Neural progenitor cell (in vitro differentiated cells): ENCODE measurements at regions not wholly inside any gene's neighbourhood (a gene's known extent, or its start where the extent isn't known, plus 50 kb on each side); places are given as distances from the start of the nearest gene placed in this dataset.

Experiments
- DNase-seq: peaks from one replicate; pipeline ENCODE4 v3.0.0-alpha.2; 2016; ENCODE audit warnings: low spot score
- H2AFZ ChIP-seq: fragments of 200-600 bp; sonication (generic); replicated peaks from 2 replicates; pipeline ENCODE4 v1.6.1; 2016; ENCODE audit warnings: antibody characterized with exemption
- H3F3A ChIP-seq: fragments of 200-600 bp; sonication (generic); 2 replicates; pipeline ENCODE4 v1.6.1; 2016; ENCODE audit warnings: antibody characterized with exemption, low read depth
- H3K27ac ChIP-seq: fragments of 200-600 bp; sonication (generic); 2 replicates; pipeline ENCODE4 v1.5.1; 2016; ENCODE audit warnings: mild to moderate bottlenecking
- H3K27me3 ChIP-seq: fragments of 200-600 bp; sonication (generic); 2 replicates; pipeline ENCODE4 v1.6.1; 2016; ENCODE audit warnings: mild to moderate bottlenecking, moderate library complexity
- H3K36me3 ChIP-seq: fragments of 200-600 bp; sonication (generic); 2 replicates; pipeline ENCODE4 v1.5.1; 2016
- H3K4me1 ChIP-seq: fragments of 200-600 bp; sonication (generic); 2 replicates; pipeline ENCODE4 v1.6.1; 2016; ENCODE audit warnings: mixed run types
- H3K4me2 ChIP-seq: fragments of 200-600 bp; sonication (generic); 2 replicates; pipeline ENCODE4 v1.6.1; 2016
- H3K4me3 ChIP-seq: fragments of 200-600 bp; sonication (generic); 2 replicates; pipeline ENCODE4 v1.5.1; 2016
- H3K79me2 ChIP-seq: fragments of 200-600 bp; sonication (generic); 2 replicates; pipeline ENCODE4 v1.6.1; 2016; ENCODE audit warnings: low read depth
- H3K9ac ChIP-seq: fragments of 200-600 bp; sonication (generic); 2 replicates; pipeline ENCODE4 v1.6.1; 2016
- H3K9me3 ChIP-seq: fragments of 200-600 bp; sonication (generic); 2 replicates; pipeline ENCODE4 v1.5.1; 2016; ENCODE audit warnings: low read depth
- H4K20me1 ChIP-seq: fragments of 200-600 bp; sonication (generic); 2 replicates; pipeline ENCODE4 v1.6.1; 2016; ENCODE audit warnings: low read depth
- H3K27ac Mint-ChIP-seq: 3 replicates; pipeline ENCODE4 v1.8.0; 2021; ENCODE audit warnings: mixed read lengths
- H3K27me3 Mint-ChIP-seq: 2 replicates; pipeline ENCODE4 v1.8.0; 2022; ENCODE audit warnings: low read depth, mild to moderate bottlenecking, inconsistent platforms, moderate library complexity, mixed read lengths; ENCODE audit not compliant: insufficient read depth
- H3K36me3 Mint-ChIP-seq: 3 replicates; pipeline ENCODE4 v1.8.0; 2021; ENCODE audit warnings: mixed read lengths
- H3K4me1 Mint-ChIP-seq: 3 replicates; pipeline ENCODE4 v1.8.0; 2021; ENCODE audit warnings: mixed read lengths
- H3K4me3 Mint-ChIP-seq: 3 replicates; pipeline ENCODE4 v1.8.0; 2021; ENCODE audit warnings: mild to moderate bottlenecking, moderate library complexity, mixed read lengths
- H3K9me3 Mint-ChIP-seq: 3 replicates; pipeline ENCODE4 v1.8.0; 2020; ENCODE audit warnings: mixed read lengths
- CTCF ChIP-seq: fragments of 200-600 bp; sonication (generic); IDR thresholded peaks from 2 replicates; pipeline ENCODE4 v1.5.1; 2017; ENCODE audit warnings: antibody characterized with exemption, mild to moderate bottlenecking
- EZH2 ChIP-seq: fragments of 200-600 bp; sonication (generic); IDR thresholded peaks from 2 replicates; pipeline ENCODE4 v1.6.1; 2017; ENCODE audit warnings: antibody characterized with exemption, mild to moderate bottlenecking, moderate library complexity
- EZH2phosphoT487 ChIP-seq: fragments of 200-600 bp; sonication (generic); IDR thresholded peaks from 2 replicates; pipeline ENCODE4 v1.6.1; 2017; ENCODE audit warnings: antibody characterized with exemption

- no peak for DNase-seq
- H2AFZ ChIP-seq: no peak overlapping the region
- no peak overlapping the region for H3K27ac ChIP-seq
- no peak overlapping the region for H3K4me3 ChIP-seq
- H3K4me1 Mint-ChIP-seq: peaks cover 2% of the 10 kb centered on the region
- no peak overlapping the region for H3K9ac ChIP-seq
- TF ChIP-seq EZH2phosphoT487 (no peak), CTCF (no peak), EZH2 (no peak)
- H3K27me3 Mint-ChIP-seq: no peaks in the 10 kb centered on the region
- no peaks in the 10 kb centered on the region for H3K79me2 ChIP-seq
- no peaks in the 10 kb centered on the region for H3K9me3 ChIP-seq
- H3K36me3 Mint-ChIP-seq: no peaks in the 10 kb centered on the region
- H3K4me2 ChIP-seq: no peak overlapping the region
- H3K9me3 Mint-ChIP-seq: peaks cover 12% of the 10 kb centered on the region
- H3K27ac Mint-ChIP-seq: no peak overlapping the region
- H3K36me3 ChIP-seq: no peaks in the 10 kb centered on the region
- no peaks in the 10 kb centered on the region for H3F3A ChIP-seq
- H3K4me3 Mint-ChIP-seq: no peak overlapping the region
- H4K20me1 ChIP-seq: no peaks in the 10 kb centered on the region
- no peaks in the 10 kb centered on the region for H3K27me3 ChIP-seq
- H3K4me1 ChIP-seq: no peaks in the 10 kb centered on the region
Observed at GRCh38 chr2:183505911-183506310, 381.7 kb downstream of the NUP35 start.

GRCh38 chr2:183511154-183511553 is 386.9 kb downstream of the NUP35 start:
- H3K36me3 ChIP-seq: no peaks in the 10 kb centered on the region
- H3K27ac Mint-ChIP-seq: no peak overlapping the region
- H3F3A ChIP-seq: no peaks in the 10 kb centered on the region
- peaks cover 14% of the 10 kb centered on the region for H3K9me3 Mint-ChIP-seq
- H3K27ac ChIP-seq: no peak overlapping the region
- peaks cover 2% of the 10 kb centered on the region for H3K4me1 Mint-ChIP-seq
- no peaks in the 10 kb centered on the region for H3K36me3 Mint-ChIP-seq
- H4K20me1 ChIP-seq: no peaks in the 10 kb centered on the region
- no peak overlapping the region for H2AFZ ChIP-seq
- DNase-seq: no peak
- H3K4me3 ChIP-seq: no peak overlapping the region
- H3K4me3 Mint-ChIP-seq: no peak overlapping the region
- H3K27me3 ChIP-seq: no peaks in the 10 kb centered on the region
- no peaks in the 10 kb centered on the region for H3K9me3 ChIP-seq
- H3K79me2 ChIP-seq: no peaks in the 10 kb centered on the region
- no peak for TF ChIP-seq CTCF
- no peaks in the 10 kb centered on the region for H3K27me3 Mint-ChIP-seq
- no peak overlapping the region for H3K4me2 ChIP-seq
- no peak overlapping the region for H3K9ac ChIP-seq
- no peaks in the 10 kb centered on the region for H3K4me1 ChIP-seq

GRCh38 chr2:183519371-183520056 is 395.3 kb downstream of the NUP35 start:
- Mint-ChIP-seq H3K27ac (no peak overlapping the region), H3K4me1 (peaks cover 7% of the 10 kb centered on the region), H3K27me3 (no peaks in the 10 kb centered on the region), H3K9me3 (no peaks in the 10 kb centered on the region), H3K4me3 (no peak overlapping the region), H3K36me3 (no peaks in the 10 kb centered on the region)
- H3K27ac ChIP-seq: no peak overlapping the region
- no peak for TF ChIP-seq EZH2phosphoT487
- H3K4me2 ChIP-seq: no peak overlapping the region
- no peaks in the 10 kb centered on the region for H3F3A ChIP-seq
- no peak overlapping the region for H3K4me3 ChIP-seq
- H3K9ac ChIP-seq: no peak overlapping the region
- H2AFZ ChIP-seq: no peak overlapping the region
- no peaks in the 10 kb centered on the region for H4K20me1 ChIP-seq
- H3K27me3 ChIP-seq: no peaks in the 10 kb centered on the region
- DNase-seq: no peak
- no peaks in the 10 kb centered on the region for H3K4me1 ChIP-seq
- H3K79me2 ChIP-seq: no peaks in the 10 kb centered on the region
- H3K36me3 ChIP-seq: no peaks in the 10 kb centered on the region
- H3K9me3 ChIP-seq: no peaks in the 10 kb centered on the region

- no peak for TF ChIP-seq EZH2phosphoT487
- no peak for TF ChIP-seq CTCF
- TF ChIP-seq EZH2: no peak
- no peak overlapping the region for H3K27ac ChIP-seq
- no peak overlapping the region for H3K4me2 ChIP-seq
- H3K9ac ChIP-seq: no peak overlapping the region
- Mint-ChIP-seq H3K27ac (no peak overlapping the region), H3K27me3 (no peaks in the 10 kb centered on the region), H3K4me1 (peaks cover 7% of the 10 kb centered on the region), H3K4me3 (no peak overlapping the region), H3K9me3 (no peaks in the 10 kb centered on the region), H3K36me3 (no peaks in the 10 kb centered on the region)
- H3K36me3 ChIP-seq: no peaks in the 10 kb centered on the region
- H3K79me2 ChIP-seq: no peaks in the 10 kb centered on the region
- H4K20me1 ChIP-seq: no peaks in the 10 kb centered on the region
- no peak overlapping the region for H2AFZ ChIP-seq
- no peak overlapping the region for H3K4me3 ChIP-seq
- H3F3A ChIP-seq: no peaks in the 10 kb centered on the region
- no peaks in the 10 kb centered on the region for H3K9me3 ChIP-seq
- no peak for DNase-seq
- no peaks in the 10 kb centered on the region for H3K27me3 ChIP-seq
- no peaks in the 10 kb centered on the region for H3K4me1 ChIP-seq
Observed at GRCh38 chr2:183521911-183522310, 397.7 kb downstream of the NUP35 start.
